ENCODE measurements at regions not wholly inside any gene's neighbourhood (a gene's known extent, or its start where the extent isn't known, plus 50 kb on each side); places are given as distances from the start of the nearest gene placed in this dataset.

GRCh38 chr2:59706729-59707128, 846.7 kb downstream of the BCL11A start:
- DNase-seq = no peak

GRCh38 chr2:59703796-59704195, 849.7 kb downstream of the BCL11A start:
- no peak for DNase-seq

GRCh38 chr2:59702026-59702425, 851.4 kb downstream of the BCL11A start:
- no peak for DNase-seq

GRCh38 chr2:59701271-59701994, 852.0 kb downstream of the BCL11A start:
- DNase-seq = no peak

- DNase-seq = no peak
These were observed 859.3 kb downstream of the BCL11A start for GRCh38 chr2:59694176-59694575.

GRCh38 chr2:59693231-59693959, 860.1 kb downstream of the BCL11A start:
- DNase-seq = no peak

- DNase-seq = no peak
These were observed 861.8 kb downstream of the BCL11A start for GRCh38 chr2:59691518-59692190.

- DNase-seq = no peak
These were observed 862.6 kb downstream of the BCL11A start for GRCh38 chr2:59690849-59691248.

- no peak for DNase-seq
These were observed 868.7 kb downstream of the BCL11A start for GRCh38 chr2:59684771-59685166.

- DNase-seq = no peak
These were observed 869.2 kb downstream of the BCL11A start for GRCh38 chr2:59684116-59684770.

GRCh38 chr2:59680863-59681262, 872.6 kb downstream of the BCL11A start:
- no peak for DNase-seq

- DNase-seq = no peak
These were observed 876.3 kb downstream of the BCL11A start for GRCh38 chr2:59677158-59677557.

GRCh38 chr2:59674100-59674499, 879.4 kb downstream of the BCL11A start:
- no peak for DNase-seq

- no peak for DNase-seq
These were observed 888.4 kb downstream of the BCL11A start for GRCh38 chr2:59665021-59665420.

- DNase-seq = no peak
These were observed 891.2 kb downstream of the BCL11A start for GRCh38 chr2:59662127-59662861.

GRCh38 chr2:59660262-59660661, 893.2 kb downstream of the BCL11A start:
- DNase-seq = no peak

- no peak for DNase-seq
These were observed 894.4 kb downstream of the BCL11A start for GRCh38 chr2:59658906-59659635.

GRCh38 chr2:59655809-59656208, 897.6 kb downstream of the BCL11A start:
- DNase-seq = no peak

GRCh38 chr2:59654710-59655109, 898.7 kb downstream of the BCL11A start:
- no peak for DNase-seq

GRCh38 chr2:59653164-59653563, 900.3 kb downstream of the BCL11A start:
- DNase-seq = no peak

- DNase-seq = no peak
These were observed 922.7 kb downstream of the BCL11A start for GRCh38 chr2:59630789-59631188.

GRCh38 chr2:59627599-59627998, 925.9 kb downstream of the BCL11A start:
- DNase-seq = no peak
